ENCODE measurements at regions not wholly inside any gene's neighbourhood (a gene's known extent, or its start where the extent isn't known, plus 50 kb on each side); places are given as distances from the start of the nearest gene placed in this dataset.

- Mint-ChIP-seq H3K9me3 (peaks cover 14% of the 10 kb centered on the region), H3K4me1 (ENCODE audit: low read depth) (no peaks in the 10 kb centered on the region), H3K36me3 (ENCODE audit: low read depth) (no peaks in the 10 kb centered on the region), H3K27me3 (ENCODE audit: insufficient read depth) (no peaks in the 10 kb centered on the region), H3K27ac (no peak overlapping the region), H3K4me3 (no peak overlapping the region)
- no peak for TF ChIP-seq CTCF (IDR thresholded peaks at IDR 0.05)
- no peak for DNase-seq
These were observed 401.2 kb upstream of the CDH7 start for GRCh38 chr18:65349635-65350034.

GRCh38 chr18:65347446-65347845 is 403.4 kb upstream of the CDH7 start:
- Mint-ChIP-seq H3K27ac (no peak overlapping the region), H3K4me3 (no peak overlapping the region), H3K27me3 (ENCODE audit: insufficient read depth) (no peaks in the 10 kb centered on the region), H3K36me3 (ENCODE audit: low read depth) (no peaks in the 10 kb centered on the region), H3K9me3 (peaks cover 20% of the 10 kb centered on the region), H3K4me1 (ENCODE audit: low read depth) (no peaks in the 10 kb centered on the region)
- no peak for TF ChIP-seq CTCF (IDR thresholded peaks at IDR 0.05)
- DNase-seq = no peak

- Mint-ChIP-seq H3K9me3 (peaks cover 25% of the 10 kb centered on the region), H3K27ac (no peak overlapping the region), H3K27me3 (ENCODE audit: insufficient read depth) (no peaks in the 10 kb centered on the region), H3K36me3 (ENCODE audit: low read depth) (no peaks in the 10 kb centered on the region), H3K4me3 (no peak overlapping the region), H3K4me1 (ENCODE audit: low read depth) (no peaks in the 10 kb centered on the region)
- no peak for DNase-seq
- no peak for TF ChIP-seq CTCF (IDR thresholded peaks at IDR 0.05)
These were observed 404.7 kb upstream of the CDH7 start for GRCh38 chr18:65346086-65346485.

- Mint-ChIP-seq H3K4me3 (no peak overlapping the region), H3K27me3 (ENCODE audit: insufficient read depth) (no peaks in the 10 kb centered on the region), H3K9me3 (peaks cover 24% of the 10 kb centered on the region), H3K4me1 (ENCODE audit: low read depth) (no peaks in the 10 kb centered on the region), H3K36me3 (ENCODE audit: low read depth) (no peaks in the 10 kb centered on the region), H3K27ac (no peak overlapping the region)
- DNase-seq = no peak
- no peak for TF ChIP-seq CTCF (IDR thresholded peaks at IDR 0.05)
These were observed 407.2 kb upstream of the CDH7 start for GRCh38 chr18:65343571-65343970.

- Mint-ChIP-seq H3K9me3 (peaks cover 34% of the 10 kb centered on the region), H3K36me3 (ENCODE audit: low read depth) (no peaks in the 10 kb centered on the region), H3K4me3 (no peak overlapping the region), H3K27me3 (ENCODE audit: insufficient read depth) (no peaks in the 10 kb centered on the region), H3K4me1 (ENCODE audit: low read depth) (no peaks in the 10 kb centered on the region), H3K27ac (no peak overlapping the region)
- no peak for TF ChIP-seq CTCF (IDR thresholded peaks at IDR 0.05)
- DNase-seq = no peak
These were observed 414.4 kb upstream of the CDH7 start for GRCh38 chr18:65336411-65336810.

- H3K9me3 Mint-ChIP-seq = peaks cover 60% of the 10 kb centered on the region
- no peak overlapping the region for H3K27ac Mint-ChIP-seq
- no peaks in the 10 kb centered on the region for H3K4me1 Mint-ChIP-seq (ENCODE audit: low read depth)
These were observed 421.8 kb upstream of the CDH7 start for GRCh38 chr18:65329010-65329409.

More at GRCh38 chr18:65329010-65329409, 421.8 kb upstream of the CDH7 start:
- Mint-ChIP-seq H3K36me3 (ENCODE audit: low read depth) (no peaks in the 10 kb centered on the region), H3K4me3 (no peak overlapping the region), H3K27me3 (ENCODE audit: insufficient read depth) (no peaks in the 10 kb centered on the region)
- TF ChIP-seq CTCF (IDR thresholded peaks at IDR 0.05) = no peak
- DNase-seq = no peak
